Loucy (cell line): ENCODE measurements at regions not wholly inside any gene's neighbourhood (a gene's known extent, or its start where the extent isn't known, plus 50 kb on each side); places are given as distances from the start of the nearest gene placed in this dataset.

Experiments
- EZH2phosphoT487 ChIP-seq: fragments of 200-600 bp; IDR thresholded peaks from 2 replicates; pipeline ENCODE4 v1.6.1; 2018; ENCODE audit warnings: antibody characterized with exemption, mild to moderate bottlenecking, moderate library complexity, borderline replicate concordance
- TF ChIP-seq, protein P1 (sequence below): fragments of 200-600 bp; sonication (generic); conservative IDR thresholded peaks from 2 replicates; pipeline ENCODE4 v1.5.1; 2014; ENCODE audit warnings: mild to moderate bottlenecking, antibody characterized with exemption, low read length

GRCh38 chr18:78327643-78328042, 652.0 kb upstream of the SALL3 start:
- TF ChIP-seq, protein P1, sequence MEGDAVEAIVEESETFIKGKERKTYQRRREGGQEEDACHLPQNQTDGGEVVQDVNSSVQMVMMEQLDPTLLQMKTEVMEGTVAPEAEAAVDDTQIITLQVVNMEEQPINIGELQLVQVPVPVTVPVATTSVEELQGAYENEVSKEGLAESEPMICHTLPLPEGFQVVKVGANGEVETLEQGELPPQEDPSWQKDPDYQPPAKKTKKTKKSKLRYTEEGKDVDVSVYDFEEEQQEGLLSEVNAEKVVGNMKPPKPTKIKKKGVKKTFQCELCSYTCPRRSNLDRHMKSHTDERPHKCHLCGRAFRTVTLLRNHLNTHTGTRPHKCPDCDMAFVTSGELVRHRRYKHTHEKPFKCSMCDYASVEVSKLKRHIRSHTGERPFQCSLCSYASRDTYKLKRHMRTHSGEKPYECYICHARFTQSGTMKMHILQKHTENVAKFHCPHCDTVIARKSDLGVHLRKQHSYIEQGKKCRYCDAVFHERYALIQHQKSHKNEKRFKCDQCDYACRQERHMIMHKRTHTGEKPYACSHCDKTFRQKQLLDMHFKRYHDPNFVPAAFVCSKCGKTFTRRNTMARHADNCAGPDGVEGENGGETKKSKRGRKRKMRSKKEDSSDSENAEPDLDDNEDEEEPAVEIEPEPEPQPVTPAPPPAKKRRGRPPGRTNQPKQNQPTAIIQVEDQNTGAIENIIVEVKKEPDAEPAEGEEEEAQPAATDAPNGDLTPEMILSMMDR, result no peak
- TF ChIP-seq EZH2phosphoT487, result no peak
